C4-2B (cell line): ENCODE measurements at regions not wholly inside any gene's neighbourhood (a gene's known extent, or its start where the extent isn't known, plus 50 kb on each side); places are given as distances from the start of the nearest gene placed in this dataset.

Source experiments
- ZFX ChIP-seq: fragments of 450-650 bp; IDR thresholded peaks from 2 replicates; pipeline ENCODE4 v1.6.1; 2017
- TF ChIP-seq, protein P1 (sequence below): fragments of 450-650 bp; conservative IDR thresholded peaks from 2 replicates; pipeline ENCODE4 v1.5.1; 2017; ENCODE audit warnings: mild to moderate bottlenecking

DNA sequence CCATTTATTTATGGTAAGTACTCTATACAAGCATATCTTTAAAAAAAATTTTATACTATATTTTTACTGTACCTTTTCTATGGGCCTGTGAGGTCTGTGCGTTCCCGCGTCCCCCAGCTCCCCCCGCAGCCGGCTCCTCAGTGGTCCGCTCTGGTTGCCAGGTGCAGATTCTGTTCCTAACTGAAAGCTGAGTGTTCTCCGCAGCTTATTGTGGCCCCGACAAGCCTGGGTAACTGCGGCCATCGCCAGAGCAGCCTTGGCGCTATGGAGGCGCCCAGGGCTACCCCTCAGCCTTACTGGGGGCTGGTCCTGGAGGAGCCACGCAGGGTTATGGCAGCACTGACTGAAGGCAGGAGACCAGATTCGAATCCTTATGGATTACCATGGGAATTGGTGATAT, 896.8 kb downstream of the PCDH17 start:
- TF ChIP-seq, protein P1, sequence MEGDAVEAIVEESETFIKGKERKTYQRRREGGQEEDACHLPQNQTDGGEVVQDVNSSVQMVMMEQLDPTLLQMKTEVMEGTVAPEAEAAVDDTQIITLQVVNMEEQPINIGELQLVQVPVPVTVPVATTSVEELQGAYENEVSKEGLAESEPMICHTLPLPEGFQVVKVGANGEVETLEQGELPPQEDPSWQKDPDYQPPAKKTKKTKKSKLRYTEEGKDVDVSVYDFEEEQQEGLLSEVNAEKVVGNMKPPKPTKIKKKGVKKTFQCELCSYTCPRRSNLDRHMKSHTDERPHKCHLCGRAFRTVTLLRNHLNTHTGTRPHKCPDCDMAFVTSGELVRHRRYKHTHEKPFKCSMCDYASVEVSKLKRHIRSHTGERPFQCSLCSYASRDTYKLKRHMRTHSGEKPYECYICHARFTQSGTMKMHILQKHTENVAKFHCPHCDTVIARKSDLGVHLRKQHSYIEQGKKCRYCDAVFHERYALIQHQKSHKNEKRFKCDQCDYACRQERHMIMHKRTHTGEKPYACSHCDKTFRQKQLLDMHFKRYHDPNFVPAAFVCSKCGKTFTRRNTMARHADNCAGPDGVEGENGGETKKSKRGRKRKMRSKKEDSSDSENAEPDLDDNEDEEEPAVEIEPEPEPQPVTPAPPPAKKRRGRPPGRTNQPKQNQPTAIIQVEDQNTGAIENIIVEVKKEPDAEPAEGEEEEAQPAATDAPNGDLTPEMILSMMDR: no peak
- TF ChIP-seq ZFX: no peak
